Ascending aorta (tissue), 2 donors: ENCODE measurements at regions not wholly inside any gene's neighbourhood (a gene's known extent, or its start where the extent isn't known, plus 50 kb on each side); places are given as distances from the start of the nearest gene placed in this dataset.
"Not testable (repeated sequence)": the region's sequence is repeated elsewhere in the genome, so short reads cannot be mapped to it uniquely, and the experiment has no call there.

Source experiments
- DNase-seq, 2 donors: peaks; one replicate each; pipeline ENCODE4 v3.0.0-alpha.2; 2019; ENCODE audit warnings: low spot score in 2 of 2
- H3K27ac ChIP-seq, 2 donors: fragments of 200-600 bp; sonication (generic); one replicate each; pipeline ENCODE4 v1.5.1; 2016 to 2017; ENCODE audit warnings: mild to moderate bottlenecking in 1 of 2
- H3K27me3 ChIP-seq: fragments of 200-600 bp; sonication (generic); one replicate; pipeline ENCODE4 v1.5.1; 2017
- H3K36me3 ChIP-seq, 2 donors: fragments of 200-600 bp; sonication (generic); one replicate each; pipeline ENCODE4 v1.5.1; 2016
- H3K4me1 ChIP-seq, 2 donors: fragments of 200-600 bp; sonication (generic); one replicate each; pipeline ENCODE4 v1.5.1; 2016 to 2017; ENCODE audit warnings: mild to moderate bottlenecking in 1 of 2
- H3K4me3 ChIP-seq, 2 donors: fragments of 200-600 bp; sonication (generic); one replicate each; pipeline ENCODE4 v1.5.1; 2016 to 2017; ENCODE audit warnings: mild to moderate bottlenecking in 1 of 2
- H3K9me3 ChIP-seq, 2 donors: fragments of 200-600 bp; sonication (generic); one replicate each; pipeline ENCODE4 v1.5.1; 2016
- intact Hi-C: fragments of 100-400 bp; cut with DNase I; formaldehyde crosslinking; loops from one replicate; pipeline ENCODE4 v1.15.1; 2023
- TF ChIP-seq, protein P1 (sequence below), 3 experiments: fragments of 200-600 bp in 2 of 3; fragments of 450-650 bp in 1 of 3; sonication (generic) in 2 of 3; IDR thresholded peaks; one replicate each; pipeline ENCODE4 v1.5.1; 2016 to 2019; ENCODE audit warnings: antibody characterized with exemption in 3 of 3, mild to moderate bottlenecking in 1 of 3, moderate library complexity in 1 of 3

GRCh38 chr22:47409539-47410275 lies 647.3 kb downstream of the TBC1D22A start:
- H3K36me3 ChIP-seq = no peaks in the 10 kb centered on the region
- peak in 1 of 2 donors; percentile 43 for DNase-seq
- H3K4me3 ChIP-seq = no peak overlapping the region
- TF ChIP-seq, protein P1, sequence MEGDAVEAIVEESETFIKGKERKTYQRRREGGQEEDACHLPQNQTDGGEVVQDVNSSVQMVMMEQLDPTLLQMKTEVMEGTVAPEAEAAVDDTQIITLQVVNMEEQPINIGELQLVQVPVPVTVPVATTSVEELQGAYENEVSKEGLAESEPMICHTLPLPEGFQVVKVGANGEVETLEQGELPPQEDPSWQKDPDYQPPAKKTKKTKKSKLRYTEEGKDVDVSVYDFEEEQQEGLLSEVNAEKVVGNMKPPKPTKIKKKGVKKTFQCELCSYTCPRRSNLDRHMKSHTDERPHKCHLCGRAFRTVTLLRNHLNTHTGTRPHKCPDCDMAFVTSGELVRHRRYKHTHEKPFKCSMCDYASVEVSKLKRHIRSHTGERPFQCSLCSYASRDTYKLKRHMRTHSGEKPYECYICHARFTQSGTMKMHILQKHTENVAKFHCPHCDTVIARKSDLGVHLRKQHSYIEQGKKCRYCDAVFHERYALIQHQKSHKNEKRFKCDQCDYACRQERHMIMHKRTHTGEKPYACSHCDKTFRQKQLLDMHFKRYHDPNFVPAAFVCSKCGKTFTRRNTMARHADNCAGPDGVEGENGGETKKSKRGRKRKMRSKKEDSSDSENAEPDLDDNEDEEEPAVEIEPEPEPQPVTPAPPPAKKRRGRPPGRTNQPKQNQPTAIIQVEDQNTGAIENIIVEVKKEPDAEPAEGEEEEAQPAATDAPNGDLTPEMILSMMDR (IDR thresholded peaks at IDR 0.05) = no peak
- no peaks in the 10 kb centered on the region for H3K9me3 ChIP-seq
- H3K4me1 ChIP-seq = no peaks in the 10 kb centered on the region
- H3K27ac ChIP-seq = no peak overlapping the region
- no peaks in the 10 kb centered on the region for H3K27me3 ChIP-seq
- intact Hi-C loops = no loop called here

DNA sequence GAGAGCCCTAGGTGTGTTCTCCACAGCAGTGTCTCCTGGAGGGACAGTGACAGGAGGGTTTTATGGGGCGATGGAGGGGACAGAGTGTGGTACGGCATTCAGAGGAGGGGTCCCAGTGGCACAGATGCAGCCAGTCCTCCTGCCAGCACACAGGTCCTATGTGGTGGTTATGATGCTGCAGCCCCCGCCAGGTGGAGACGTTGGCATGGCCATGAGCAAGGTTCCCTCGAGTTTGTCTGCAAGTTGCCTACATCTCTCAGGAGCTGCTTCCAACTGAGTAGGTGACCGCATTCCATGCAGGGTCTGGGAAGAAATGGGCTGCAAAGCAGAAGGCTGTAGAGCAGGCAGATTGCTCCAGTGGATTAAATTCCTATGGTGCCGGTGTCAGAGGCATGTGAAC lies 646.0 kb downstream of the TBC1D22A start:
- H3K27ac ChIP-seq = no peak overlapping the region
- no peaks in the 10 kb centered on the region for H3K27me3 ChIP-seq
- intact Hi-C loops = no loop called here
- no peaks in the 10 kb centered on the region for H3K9me3 ChIP-seq
- H3K4me3 ChIP-seq = no peak overlapping the region
- no peaks in the 10 kb centered on the region for H3K4me1 ChIP-seq
- no peak for DNase-seq
- TF ChIP-seq, protein P1 (IDR thresholded peaks at IDR 0.05) = no peak
- no peaks in the 10 kb centered on the region for H3K36me3 ChIP-seq

- intact Hi-C loops = no loop called here
- no peak overlapping the region for H3K4me3 ChIP-seq
- no peaks in the 10 kb centered on the region for H3K27me3 ChIP-seq
- H3K36me3 ChIP-seq = no peaks in the 10 kb centered on the region
- no peak overlapping the region for H3K27ac ChIP-seq
- TF ChIP-seq, protein P1 (IDR thresholded peaks at IDR 0.05) = no peak
- H3K4me1 ChIP-seq = no peaks in the 10 kb centered on the region
- DNase-seq = peak in 1 of 2 donors; percentile 37
- H3K9me3 ChIP-seq = no peaks in the 10 kb centered on the region
These were observed 645.1 kb downstream of the TBC1D22A start for GRCh38 chr22:47407461-47408025.

DNA sequence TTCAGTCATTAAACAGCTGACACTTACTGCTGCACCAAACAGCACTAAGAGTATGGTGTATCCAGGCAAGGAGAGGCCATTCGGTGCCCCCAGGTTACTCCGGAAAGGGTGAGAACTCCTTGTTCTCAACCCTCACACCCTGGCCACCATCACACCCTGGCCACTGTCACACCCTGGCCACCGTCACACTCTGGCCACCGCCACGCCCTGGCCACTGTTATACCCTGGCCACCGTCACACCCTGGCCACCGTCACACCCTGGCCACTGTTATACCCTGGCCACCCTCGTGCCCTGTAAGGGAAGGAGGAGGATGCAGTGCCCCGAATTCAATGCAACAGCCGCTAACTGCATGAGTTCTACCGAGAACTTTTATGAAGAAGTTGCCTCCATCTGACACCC lies 644.4 kb downstream of the TBC1D22A start:
- Histone ChIP-seq H3K27me3 (no peaks in the 10 kb centered on the region), H3K27ac (no peak overlapping the region), H3K4me1 (no peaks in the 10 kb centered on the region), H3K4me3 (no peak overlapping the region), H3K9me3 (no peaks in the 10 kb centered on the region), H3K36me3 (no peaks in the 10 kb centered on the region)
- intact Hi-C loops = no loop called here
- TF ChIP-seq, protein P1 (IDR thresholded peaks at IDR 0.05) = no peak
- DNase-seq = peak in 1 of 2 donors; percentile 30

GRCh38 chr22:47406180-47406834 lies 643.9 kb downstream of the TBC1D22A start:
- TF ChIP-seq, protein P1 (IDR thresholded peaks at IDR 0.05) = no peak

GRCh38 chr22:47405222-47405621 lies 642.8 kb downstream of the TBC1D22A start:
- H3K27ac ChIP-seq, H3K4me3 ChIP-seq, H3K36me3 ChIP-seq, H3K27me3 ChIP-seq, H3K9me3 ChIP-seq, H3K4me1 ChIP-seq, intact Hi-C loops: not testable (repeated sequence)
- DNase-seq = peak in 1 of 2 donors; percentile 35

More at GRCh38 chr22:47406180-47406834, 643.9 kb downstream of the TBC1D22A start:
- H3K36me3 ChIP-seq = no peaks in the 10 kb centered on the region
- peak in 1 of 2 donors; percentile 50 for DNase-seq
- no peak overlapping the region for H3K4me3 ChIP-seq
- no peak overlapping the region for H3K27ac ChIP-seq
- H3K9me3 ChIP-seq = no peaks in the 10 kb centered on the region
- H3K4me1 ChIP-seq = no peaks in the 10 kb centered on the region
- intact Hi-C loops = no loop called here
- H3K27me3 ChIP-seq = no peaks in the 10 kb centered on the region
